Vagina (tissue), 2 donors: ENCODE measurements at regions not wholly inside any gene's neighbourhood (a gene's known extent, or its start where the extent isn't known, plus 50 kb on each side); places are given as distances from the start of the nearest gene placed in this dataset.

Source experiments
- DNase-seq, 2 donors: peaks; one replicate each; pipeline ENCODE4 v3.0.0-alpha.2; 2017; ENCODE audit errors: extremely low spot score in 2 of 2
- H3K27ac ChIP-seq: fragments of 200-600 bp; sonication (generic); one replicate; pipeline ENCODE4 v1.5.1; 2019
- H3K27me3 ChIP-seq: fragments of 200-600 bp; sonication (generic); one replicate; pipeline ENCODE4 v1.5.1; 2019
- H3K36me3 ChIP-seq, 2 donors: fragments of 200-600 bp; sonication (generic); one replicate each; pipeline ENCODE4 v1.5.1; 2017 to 2019
- H3K4me1 ChIP-seq: fragments of 200-600 bp; sonication (generic); one replicate; pipeline ENCODE4 v1.5.1; 2019
- H3K4me3 ChIP-seq, 2 donors: fragments of 200-600 bp; sonication (generic); 1 replicate in 1 of 2; 2 replicates in 1 of 2; pipeline ENCODE4 v1.5.1; 2016 to 2019
- H3K9me3 ChIP-seq: fragments of 200-600 bp; sonication (generic); one replicate; pipeline ENCODE4 v1.5.1; 2019
- POLR2A ChIP-seq, 2 donors: fragments of 450-650 bp; IDR thresholded peaks; one replicate each; pipeline ENCODE4 v1.6.1; 2017; ENCODE audit warnings: antibody characterized with exemption in 2 of 2, mild to moderate bottlenecking in 2 of 2, moderate library complexity in 2 of 2
- POLR2AphosphoS5 ChIP-seq, 2 donors: sonication (generic); formaldehyde crosslinking; IDR thresholded peaks; one replicate each; pipeline ENCODE4 v1.9.0; 2017; ENCODE audit warnings: antibody characterized with exemption in 2 of 2, mild to moderate bottlenecking in 2 of 2, low read depth in 1 of 2; ENCODE audit not compliant: insufficient read depth in 1 of 2
- intact Hi-C: fragments of 100-400 bp; cut with DNase I; formaldehyde crosslinking; loops from one replicate; pipeline ENCODE4 v1.15.1; 2023
- TF ChIP-seq, protein P1 (sequence below), 3 experiments: fragments of 450-650 bp in 2 of 3; fragments of 200-600 bp in 1 of 3; sonication (generic) in 1 of 3; IDR thresholded peaks; one replicate each; pipeline ENCODE4 v1.5.1; 2017 to 2019; ENCODE audit warnings: antibody characterized with exemption in 3 of 3, mild to moderate bottlenecking in 2 of 3, moderate library complexity in 2 of 3

- H3K27me3 ChIP-seq = no peaks in the 10 kb centered on the region
- DNase-seq = no peak
- H3K27ac ChIP-seq = no peak overlapping the region
- TF ChIP-seq POLR2A (IDR thresholded peaks at IDR 0.05) (no peak), POLR2AphosphoS5 (IDR thresholded peaks at IDR 0.05; ENCODE audit: insufficient read depth in 1 of 2, low read depth in 1 of 2) (no peak)
- H3K4me3 ChIP-seq = no peak overlapping the region
- H3K9me3 ChIP-seq = no peaks in the 10 kb centered on the region
- intact Hi-C loops = no loop called here
- no peaks in the 10 kb centered on the region for H3K36me3 ChIP-seq
- H3K4me1 ChIP-seq = no peaks in the 10 kb centered on the region
Measured at GRCh38 chr4:121266982-121267381, 102.9 kb upstream of the TNIP3 start.

GRCh38 chr4:121256887-121257466 is 92.9 kb upstream of the TNIP3 start:
- Histone ChIP-seq H3K4me3 (no peak overlapping the region), H3K27me3 (no peaks in the 10 kb centered on the region), H3K36me3 (no peaks in the 10 kb centered on the region), H3K27ac (no peak overlapping the region), H3K4me1 (no peaks in the 10 kb centered on the region), H3K9me3 (no peaks in the 10 kb centered on the region)
- DNase-seq = no peak
- TF ChIP-seq POLR2A (IDR thresholded peaks at IDR 0.05) = no peak
- TF ChIP-seq POLR2AphosphoS5 (IDR thresholded peaks at IDR 0.05; ENCODE audit: insufficient read depth in 1 of 2, low read depth in 1 of 2) = no peak
- TF ChIP-seq, protein P1, sequence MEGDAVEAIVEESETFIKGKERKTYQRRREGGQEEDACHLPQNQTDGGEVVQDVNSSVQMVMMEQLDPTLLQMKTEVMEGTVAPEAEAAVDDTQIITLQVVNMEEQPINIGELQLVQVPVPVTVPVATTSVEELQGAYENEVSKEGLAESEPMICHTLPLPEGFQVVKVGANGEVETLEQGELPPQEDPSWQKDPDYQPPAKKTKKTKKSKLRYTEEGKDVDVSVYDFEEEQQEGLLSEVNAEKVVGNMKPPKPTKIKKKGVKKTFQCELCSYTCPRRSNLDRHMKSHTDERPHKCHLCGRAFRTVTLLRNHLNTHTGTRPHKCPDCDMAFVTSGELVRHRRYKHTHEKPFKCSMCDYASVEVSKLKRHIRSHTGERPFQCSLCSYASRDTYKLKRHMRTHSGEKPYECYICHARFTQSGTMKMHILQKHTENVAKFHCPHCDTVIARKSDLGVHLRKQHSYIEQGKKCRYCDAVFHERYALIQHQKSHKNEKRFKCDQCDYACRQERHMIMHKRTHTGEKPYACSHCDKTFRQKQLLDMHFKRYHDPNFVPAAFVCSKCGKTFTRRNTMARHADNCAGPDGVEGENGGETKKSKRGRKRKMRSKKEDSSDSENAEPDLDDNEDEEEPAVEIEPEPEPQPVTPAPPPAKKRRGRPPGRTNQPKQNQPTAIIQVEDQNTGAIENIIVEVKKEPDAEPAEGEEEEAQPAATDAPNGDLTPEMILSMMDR (IDR thresholded peaks at IDR 0.05) = no peak
- intact Hi-C loops = no loop called here

GRCh38 chr4:121255986-121256750 is 92.0 kb upstream of the TNIP3 start:
- Histone ChIP-seq H3K27ac (no peak overlapping the region), H3K4me1 (no peaks in the 10 kb centered on the region), H3K27me3 (no peaks in the 10 kb centered on the region), H3K9me3 (no peaks in the 10 kb centered on the region), H3K36me3 (no peaks in the 10 kb centered on the region), H3K4me3 (no peak overlapping the region)
- TF ChIP-seq, protein P1 (IDR thresholded peaks at IDR 0.05) = no peak
- TF ChIP-seq POLR2AphosphoS5 (IDR thresholded peaks at IDR 0.05; ENCODE audit: insufficient read depth in 1 of 2, low read depth in 1 of 2) (no peak), POLR2A (IDR thresholded peaks at IDR 0.05) (no peak)
- intact Hi-C loops = no loop called here
- no peak for DNase-seq

DNA sequence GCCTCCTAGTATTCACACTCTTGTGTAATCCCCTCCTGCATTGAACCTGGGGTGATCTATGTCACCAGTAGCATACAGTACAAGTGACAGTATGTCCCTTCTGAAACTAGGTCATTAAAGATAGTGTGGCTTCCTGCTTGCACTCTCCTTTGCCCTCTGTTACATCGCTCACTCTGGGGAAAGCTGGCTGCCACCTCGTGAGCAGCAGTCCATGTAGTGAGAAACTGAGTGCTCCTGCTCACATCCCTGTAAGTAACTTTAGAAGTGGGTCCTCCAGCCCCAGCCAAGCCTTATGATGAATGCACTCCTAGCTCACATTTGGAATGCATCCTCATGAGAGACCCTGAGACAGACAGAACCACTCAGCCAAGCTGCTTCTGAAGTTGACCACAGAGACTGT is 89.8 kb upstream of the TNIP3 start:
- intact Hi-C loops = no loop called here
- Histone ChIP-seq H3K4me3 (no peak overlapping the region), H3K4me1 (no peaks in the 10 kb centered on the region), H3K9me3 (no peaks in the 10 kb centered on the region), H3K36me3 (no peaks in the 10 kb centered on the region), H3K27me3 (no peaks in the 10 kb centered on the region), H3K27ac (no peak overlapping the region)
- TF ChIP-seq POLR2A (IDR thresholded peaks at IDR 0.05) (no peak), POLR2AphosphoS5 (IDR thresholded peaks at IDR 0.05; ENCODE audit: insufficient read depth in 1 of 2, low read depth in 1 of 2) (no peak)
- TF ChIP-seq, protein P1 (IDR thresholded peaks at IDR 0.05) = no peak
- no peak for DNase-seq

GRCh38 chr4:121252224-121252806 is 88.2 kb upstream of the TNIP3 start:
- Histone ChIP-seq H3K27me3 (no peaks in the 10 kb centered on the region), H3K4me3 (no peak overlapping the region), H3K36me3 (no peaks in the 10 kb centered on the region), H3K4me1 (no peaks in the 10 kb centered on the region), H3K9me3 (no peaks in the 10 kb centered on the region), H3K27ac (no peak overlapping the region)
- TF ChIP-seq, protein P1 (IDR thresholded peaks at IDR 0.05) = peak; percentile 36 to 86 (median 69)
- no peak for TF ChIP-seq POLR2AphosphoS5 (IDR thresholded peaks at IDR 0.05; ENCODE audit: insufficient read depth in 1 of 2, low read depth in 1 of 2)
- no peak for DNase-seq
- intact Hi-C loops = no loop called here
